Brain microvascular endothelial cell (primary cell): ENCODE measurements at regions not wholly inside any gene's neighbourhood (a gene's known extent, or its start where the extent isn't known, plus 50 kb on each side); places are given as distances from the start of the nearest gene placed in this dataset.

Experiments used
- DNase-seq: peaks from one replicate; pipeline ENCODE4 v3.0.0-alpha.2; 2020
- H3K27ac ChIP-seq: fragments of 250-450 bp; sonication (Bioruptor Pico); 2 replicates; pipeline ENCODE4 v1.5.1; 2020; ENCODE audit warnings: mild to moderate bottlenecking, moderate library complexity
- H3K27me3 ChIP-seq: fragments of 250-450 bp; sonication (Bioruptor Pico); replicated peaks from 2 replicates; pipeline ENCODE4 v1.5.1; 2020; ENCODE audit warnings: mild to moderate bottlenecking
- H3K36me3 ChIP-seq: fragments of 250-450 bp; sonication (Bioruptor Pico); replicated peaks from 2 replicates; pipeline ENCODE4 v1.5.1; 2020; ENCODE audit warnings: mild to moderate bottlenecking
- H3K4me3 ChIP-seq: 2 replicates; pipeline ENCODE4 v1.5.1; 2011; ENCODE audit warnings: low read depth, mild to moderate bottlenecking, control low read depth, low read length, moderate library complexity
- CTCF ChIP-seq: IDR thresholded peaks from 2 replicates; pipeline ENCODE4 v1.5.1; 2011; ENCODE audit warnings: low read depth, mild to moderate bottlenecking, moderate library complexity, low read length, control low read depth, inconsistent platforms; ENCODE audit errors: missing control alignments
- in situ Hi-C: cut with HindIII; loops from 2 replicates; pipeline ENCODE4 v1.10.0; 2017; ENCODE audit warnings: low sequenced_read_pairs, low pct_ligation_motif_present

DNA sequence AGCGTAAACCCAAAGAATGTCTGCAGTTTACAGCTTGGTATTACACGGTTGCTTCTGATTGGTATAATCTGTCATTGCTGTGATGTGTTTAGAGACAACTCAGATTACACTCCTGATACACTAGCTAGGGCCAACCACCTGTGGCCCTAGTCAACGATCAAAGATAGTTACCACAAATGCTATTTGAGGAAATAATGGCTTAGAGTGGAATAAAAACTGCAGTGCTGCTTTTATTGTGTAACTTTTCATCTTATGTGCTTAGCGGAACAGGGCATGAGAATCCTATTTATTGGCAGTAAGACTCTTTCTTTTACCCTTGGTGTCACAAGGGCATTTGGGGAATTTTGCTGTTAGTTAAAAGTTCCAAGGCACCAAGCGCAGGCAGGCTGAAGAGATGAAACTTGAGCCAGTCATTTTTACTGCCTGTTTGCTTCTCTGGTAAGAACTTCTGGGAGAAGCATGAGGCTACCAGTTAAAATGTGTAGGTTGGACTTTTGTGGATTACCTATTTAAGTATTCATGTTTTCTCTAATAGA lies 363.3 kb downstream of the KCNRG start:
- H3K36me3 ChIP-seq = no peaks in the 10 kb centered on the region
- H3K27me3 ChIP-seq = no peaks in the 10 kb centered on the region
- DNase-seq = no peak
- no peak overlapping the region for H3K27ac ChIP-seq
- H3K4me3 ChIP-seq = no peak overlapping the region
- in situ Hi-C loops = no loop called here
- TF ChIP-seq CTCF = no peak

DNA sequence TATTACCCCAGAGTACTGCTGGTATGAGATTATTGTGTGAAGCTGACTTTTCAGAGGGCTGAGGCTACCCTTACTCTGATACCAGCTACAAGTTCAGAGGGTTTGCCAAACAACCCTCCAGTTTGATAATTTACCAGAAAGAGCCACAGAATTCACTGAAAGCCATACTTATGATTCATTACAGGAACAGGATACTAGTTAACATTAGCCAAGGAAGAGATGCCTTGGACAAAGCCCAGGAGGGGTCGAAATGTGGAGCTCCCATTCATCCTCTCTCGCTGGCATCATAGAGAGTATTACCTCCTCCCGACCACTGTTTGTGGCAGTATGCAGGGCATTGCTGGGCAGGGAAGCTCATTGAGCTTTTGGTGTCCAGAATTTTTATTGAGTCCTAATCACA lies 364.3 kb downstream of the KCNRG start:
- Histone ChIP-seq H3K4me3 (no peak overlapping the region), H3K36me3 (no peaks in the 10 kb centered on the region), H3K27ac (no peak overlapping the region), H3K27me3 (no peaks in the 10 kb centered on the region)
- DNase-seq = no peak
- no peak for TF ChIP-seq CTCF
- in situ Hi-C loops = no loop called here

- no peaks in the 10 kb centered on the region for H3K27me3 ChIP-seq
- no peak overlapping the region for H3K4me3 ChIP-seq
- H3K27ac ChIP-seq = no peak overlapping the region
- no peak for DNase-seq
- no peaks in the 10 kb centered on the region for H3K36me3 ChIP-seq
- TF ChIP-seq CTCF = no peak
- in situ Hi-C loops = no loop called here
Measured at GRCh38 chr13:50380905-50381304, 365.7 kb downstream of the KCNRG start.

DNA sequence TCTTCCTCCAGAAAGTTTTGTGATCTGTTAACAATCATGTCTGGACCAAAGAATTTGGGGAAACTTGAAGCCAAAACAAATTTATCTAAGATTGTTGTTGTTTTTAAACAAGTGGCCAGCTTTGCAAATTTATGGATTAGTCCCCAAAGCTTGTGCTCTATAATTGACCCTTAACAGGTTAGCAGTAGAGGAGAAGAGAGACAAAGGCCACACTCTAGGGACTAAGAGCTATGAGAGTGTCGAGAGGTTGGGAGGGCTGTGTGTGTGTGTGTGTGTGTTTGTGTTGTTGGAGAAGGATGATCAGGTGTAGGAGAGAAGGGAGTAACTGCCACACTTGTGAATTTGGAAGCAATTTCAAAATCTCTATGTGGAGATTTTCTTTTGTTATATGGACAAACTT lies 367.3 kb downstream of the KCNRG start:
- Histone ChIP-seq H3K4me3 (no peak overlapping the region), H3K36me3 (no peaks in the 10 kb centered on the region), H3K27ac (no peak overlapping the region), H3K27me3 (no peaks in the 10 kb centered on the region)
- no peak for TF ChIP-seq CTCF
- DNase-seq = no peak
- in situ Hi-C loops = no loop called here

DNA sequence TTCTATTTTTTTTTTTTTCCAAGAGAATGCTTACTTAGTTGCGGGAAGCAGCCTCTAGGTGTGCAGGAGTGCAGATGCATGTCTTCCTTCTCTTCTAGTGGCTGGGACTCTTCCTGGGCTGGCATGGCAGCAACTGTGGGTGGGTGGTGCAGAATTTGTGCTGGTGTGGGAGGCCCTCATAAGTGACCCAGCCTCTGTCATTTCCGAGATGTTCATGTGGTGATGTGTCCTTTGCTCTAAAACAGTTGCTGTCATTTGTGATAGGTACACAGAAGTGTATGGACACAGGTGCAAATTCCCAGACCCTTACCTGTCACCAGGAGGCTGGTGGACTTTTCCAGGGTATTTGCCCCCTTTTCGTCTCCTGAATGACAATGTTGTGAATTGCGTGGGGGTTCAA lies 367.7 kb downstream of the KCNRG start:
- no peaks in the 10 kb centered on the region for H3K27me3 ChIP-seq
- in situ Hi-C loops = no loop called here
- no peak for TF ChIP-seq CTCF
- no peaks in the 10 kb centered on the region for H3K36me3 ChIP-seq
- no peak overlapping the region for H3K27ac ChIP-seq
- H3K4me3 ChIP-seq = no peak overlapping the region
- DNase-seq = no peak

DNA sequence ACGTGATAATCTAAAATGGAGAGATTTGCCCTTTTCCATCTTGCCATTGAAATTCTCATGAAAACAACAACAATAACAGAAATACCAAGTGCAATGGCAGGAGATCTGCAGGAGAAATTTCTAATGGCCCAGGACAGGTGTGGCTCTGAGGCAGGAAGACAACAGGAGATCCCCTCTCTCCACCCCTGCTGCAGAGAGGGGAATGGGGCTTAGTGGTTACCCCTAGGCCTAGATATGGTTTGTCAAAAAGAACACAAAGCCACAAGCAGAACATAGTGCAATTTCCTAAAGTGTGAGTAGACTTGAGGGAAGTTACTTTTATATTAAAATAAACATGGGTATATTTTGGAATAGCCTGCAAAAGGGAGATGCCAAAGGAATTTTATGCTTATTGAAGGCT lies 369.5 kb downstream of the KCNRG start:
- Histone ChIP-seq H3K27ac (no peak overlapping the region), H3K4me3 (no peak overlapping the region), H3K27me3 (no peaks in the 10 kb centered on the region), H3K36me3 (no peaks in the 10 kb centered on the region)
- in situ Hi-C loops = no loop called here
- no peak for DNase-seq
- TF ChIP-seq CTCF = no peak
